T47D (cell line): ENCODE measurements at regions not wholly inside any gene's neighbourhood (a gene's known extent, or its start where the extent isn't known, plus 50 kb on each side); places are given as distances from the start of the nearest gene placed in this dataset.
"Not testable (repeated sequence)": the region's sequence is repeated elsewhere in the genome, so short reads cannot be mapped to it uniquely, and the experiment has no call there.

ENCODE experiments used
- DNase-seq, 2 experiments: peaks; one replicate each; pipeline versions ENCODE4 v3.0.0 to v3.0.0-alpha.2; 2011 to 2012; ENCODE audit warnings: low read depth in 1 of 2, low spot score in 1 of 2
- JUND ChIP-seq: IDR thresholded peaks from 2 replicates; pipeline ENCODE4 v1.6.1; 2012; ENCODE audit warnings: low read depth
- in situ Hi-C: cut with HindIII; loops from 2 replicates; pipeline ENCODE4 v1.10.0; 2016; ENCODE audit warnings: low sequenced_read_pairs, low pct_unique_long_range_greater_than_20kb

DNA sequence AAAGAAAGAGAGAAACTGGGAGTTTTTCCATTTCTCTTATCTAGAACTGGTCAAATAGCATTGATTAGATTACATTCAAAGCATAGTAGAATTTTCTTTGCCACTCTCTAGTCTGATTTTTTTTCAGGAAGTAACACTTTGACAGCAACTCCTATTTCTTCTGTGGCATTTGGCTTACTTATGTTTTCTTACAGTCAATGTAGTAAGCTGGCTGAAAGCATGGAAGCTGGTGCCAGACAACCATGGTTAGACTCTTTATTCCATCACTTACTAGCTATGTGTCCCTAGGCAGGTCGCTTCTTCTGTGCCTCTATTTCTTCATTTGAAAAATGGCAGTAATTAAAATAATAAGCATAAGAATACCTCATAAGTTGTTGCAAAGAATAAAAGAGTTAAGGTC is 54.2 kb upstream of the OPRM1 start:
- no peak for TF ChIP-seq JUND
- in situ Hi-C loops, result no loop called here
- no peak for DNase-seq

DNA sequence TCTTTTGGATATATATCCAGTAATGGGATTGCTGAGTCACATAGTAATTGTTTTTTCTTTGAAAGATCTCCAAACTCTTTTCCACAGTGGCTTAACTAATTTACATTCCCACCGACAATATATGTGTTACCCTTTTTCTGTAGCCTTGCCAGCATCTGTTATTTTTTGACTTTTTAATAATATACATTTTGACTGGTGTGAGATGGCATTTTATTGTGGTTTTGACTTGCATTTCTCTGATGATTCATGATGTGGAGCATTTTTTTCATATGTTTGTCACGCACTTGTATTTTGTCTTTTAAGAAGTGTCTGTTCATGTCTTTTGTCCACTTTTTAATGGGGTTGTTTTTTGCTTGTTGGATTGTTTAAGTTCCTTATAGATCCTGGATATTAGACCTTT is 58.9 kb upstream of the OPRM1 start:
- in situ Hi-C loops, result no loop called here

DNA sequence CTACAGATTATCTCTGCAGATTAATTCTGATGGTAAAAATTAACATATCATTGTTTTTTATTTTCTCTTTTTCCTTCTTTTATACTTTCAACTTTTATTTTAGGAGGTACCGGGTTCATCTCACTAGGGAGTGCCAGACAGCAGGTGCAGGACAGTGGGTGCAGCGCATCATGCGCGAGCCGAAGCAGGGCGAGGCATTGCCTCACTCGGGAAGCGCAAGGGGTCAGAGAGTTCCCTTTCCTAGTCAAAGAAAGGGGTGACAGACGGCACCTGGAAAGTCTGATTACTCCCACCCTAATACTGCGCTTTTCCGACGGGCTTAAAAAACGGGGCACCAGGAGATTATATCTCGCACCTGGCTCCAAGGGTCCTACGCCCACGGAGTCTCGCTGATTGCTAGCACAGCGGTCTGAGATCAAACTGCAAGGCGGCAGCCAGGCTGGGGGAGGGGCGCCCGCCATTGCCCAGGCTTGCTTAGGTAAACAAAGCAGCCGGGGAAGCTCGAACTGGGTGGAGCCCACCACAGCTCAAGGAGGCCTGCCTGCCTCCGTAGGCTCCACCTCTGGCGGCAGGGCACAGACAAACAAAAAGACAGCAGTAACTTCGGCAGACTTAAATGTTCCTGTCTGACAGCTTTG is 60.0 kb upstream of the OPRM1 start:
- in situ Hi-C loops, DNase-seq: not testable (repeated sequence)

More for the DNA sequence above, 58.9 kb upstream of the OPRM1 start:
- DNase-seq, result no peak
- no peak for TF ChIP-seq JUND

DNA sequence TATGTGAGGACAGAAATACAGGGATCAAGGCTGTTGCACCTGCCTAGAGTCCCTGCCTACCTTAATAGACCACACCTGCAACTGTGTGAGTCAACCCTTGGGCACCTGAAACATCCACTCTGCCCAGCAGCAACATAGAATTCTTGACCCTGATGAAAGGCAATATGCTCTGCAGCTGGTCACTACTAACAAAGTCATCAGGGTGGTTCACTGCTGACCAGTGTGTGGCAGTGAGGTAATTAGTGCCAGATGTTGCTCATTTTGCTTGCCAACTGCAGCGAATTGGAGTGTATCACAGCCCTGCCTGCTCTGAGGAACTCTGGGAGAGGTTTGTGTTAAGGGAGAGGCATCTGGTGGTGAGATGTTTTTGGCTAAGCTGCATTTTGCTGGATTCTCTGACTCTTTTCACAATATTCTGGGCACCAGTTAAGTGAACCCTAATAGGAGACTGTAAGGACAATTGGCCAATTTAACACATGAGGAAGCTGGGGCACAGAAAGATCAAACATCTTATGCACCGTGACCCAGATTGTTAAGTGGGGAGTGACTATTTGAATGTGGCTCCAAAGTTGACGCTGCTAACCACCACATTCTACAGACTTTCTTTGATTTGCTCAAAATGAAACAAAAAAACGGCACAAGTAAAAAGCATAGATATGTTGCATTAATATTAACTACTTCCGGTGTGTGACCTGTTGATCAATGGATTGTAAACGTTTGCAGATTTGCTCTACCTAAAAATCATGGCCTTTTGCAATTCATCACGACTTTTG is 61.9 kb upstream of the OPRM1 start:
- in situ Hi-C loops, result no loop called here
- TF ChIP-seq JUND, result no peak
- no peak for DNase-seq

DNA sequence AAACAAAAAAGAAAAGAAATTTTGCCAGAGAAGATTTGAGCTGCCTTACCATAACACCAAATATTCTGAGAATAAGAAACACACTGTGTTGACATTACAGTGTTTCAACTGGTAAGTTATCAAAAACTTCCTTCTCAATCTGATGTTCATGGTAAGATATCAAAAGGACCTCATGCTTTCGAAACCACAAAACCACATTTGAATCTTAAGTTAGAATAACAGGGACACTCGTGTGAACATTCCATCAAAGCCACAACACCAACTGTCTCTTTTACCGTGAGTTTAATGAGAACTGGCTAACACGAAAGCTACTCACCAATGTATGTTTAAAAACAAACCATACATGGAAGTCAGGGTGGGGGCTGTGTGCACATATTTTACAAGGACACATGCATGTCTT is 73.0 kb upstream of the OPRM1 start:
- in situ Hi-C loops, result no loop called here
- TF ChIP-seq JUND, result no peak
- DNase-seq, result no peak

DNA sequence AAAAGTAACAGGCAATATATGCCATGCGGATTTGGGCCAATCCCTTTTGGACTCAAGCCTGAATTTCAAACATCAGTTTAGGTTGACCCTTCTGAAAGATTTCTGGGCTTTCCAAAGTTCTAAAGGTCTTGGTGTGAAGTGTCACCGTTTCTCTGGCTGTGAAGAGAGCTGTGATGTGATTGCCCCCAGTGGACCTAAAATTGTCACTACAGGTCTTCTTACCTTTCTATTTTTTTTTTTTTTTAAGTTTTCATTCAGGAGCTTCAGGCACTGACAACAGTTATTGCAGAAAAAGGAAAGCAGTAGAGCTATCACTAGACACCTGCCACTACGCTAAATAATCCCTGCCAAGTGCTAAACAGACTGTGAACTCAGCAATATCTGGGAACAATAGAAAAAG is 75.7 kb upstream of the OPRM1 start:
- DNase-seq, result no peak
- in situ Hi-C loops, result no loop called here
- no peak for TF ChIP-seq JUND

DNA sequence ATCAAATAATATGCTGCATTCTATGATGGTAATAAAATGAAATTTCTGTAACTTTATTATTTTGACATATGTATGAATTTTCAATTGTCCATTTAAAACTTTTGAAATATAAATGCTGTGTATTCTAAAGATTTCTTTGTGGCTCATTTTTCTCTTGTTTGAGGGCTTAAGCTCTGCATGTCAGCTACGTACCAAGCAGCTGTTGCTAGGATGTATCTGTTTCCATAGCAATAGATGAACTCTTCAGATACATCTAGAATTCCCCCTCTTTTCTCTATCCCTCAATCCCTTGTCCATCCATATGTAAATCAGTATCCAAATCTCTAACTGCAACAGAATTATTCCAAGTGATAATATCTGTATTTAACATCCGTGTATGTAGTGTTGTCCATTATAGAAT is 76.5 kb upstream of the OPRM1 start:
- no peak for DNase-seq
- TF ChIP-seq JUND, result no peak
- in situ Hi-C loops, result no loop called here

DNA sequence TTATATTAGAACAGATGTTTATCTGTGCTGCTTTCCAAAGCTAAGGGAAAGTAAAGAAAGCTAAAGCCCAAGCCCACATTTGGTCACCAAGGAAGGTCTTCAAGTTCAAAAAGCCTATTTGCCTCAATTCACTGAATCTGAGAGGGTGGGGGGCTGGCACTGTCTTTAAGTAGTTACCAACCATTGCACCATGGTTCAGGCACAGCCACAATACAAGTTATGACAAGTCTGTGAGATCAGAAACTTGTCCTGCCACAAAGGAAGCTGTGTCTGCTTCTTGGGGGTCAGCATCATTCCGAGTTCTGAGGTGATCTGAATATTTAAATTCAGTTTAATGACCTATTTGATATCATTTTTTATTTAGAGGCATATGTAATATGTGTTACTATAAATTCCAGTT is 78.3 kb upstream of the OPRM1 start:
- in situ Hi-C loops, result no loop called here
- TF ChIP-seq JUND, result no peak
- DNase-seq, result no peak

DNA sequence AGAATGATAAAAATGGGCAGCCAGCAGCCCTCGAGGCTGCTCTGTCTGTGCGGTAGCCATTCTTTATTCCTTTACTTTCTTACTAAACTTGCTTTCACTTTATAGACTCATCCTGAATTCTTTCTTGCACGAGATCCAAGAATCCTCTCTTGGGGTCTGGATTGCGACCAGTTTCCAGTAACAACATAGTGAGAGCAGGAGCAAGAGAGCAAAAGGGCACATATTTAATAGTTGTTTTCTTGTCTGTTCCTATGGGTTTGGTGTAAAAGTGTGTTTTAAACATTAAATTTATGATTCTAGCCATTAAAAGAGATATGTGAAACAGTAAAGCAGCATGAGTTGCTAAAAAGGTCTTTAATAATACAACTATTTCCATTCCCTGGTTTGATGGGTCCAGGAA is 78.8 kb upstream of the OPRM1 start:
- TF ChIP-seq JUND, result no peak
- DNase-seq, result no peak
- in situ Hi-C loops, result no loop called here

DNA sequence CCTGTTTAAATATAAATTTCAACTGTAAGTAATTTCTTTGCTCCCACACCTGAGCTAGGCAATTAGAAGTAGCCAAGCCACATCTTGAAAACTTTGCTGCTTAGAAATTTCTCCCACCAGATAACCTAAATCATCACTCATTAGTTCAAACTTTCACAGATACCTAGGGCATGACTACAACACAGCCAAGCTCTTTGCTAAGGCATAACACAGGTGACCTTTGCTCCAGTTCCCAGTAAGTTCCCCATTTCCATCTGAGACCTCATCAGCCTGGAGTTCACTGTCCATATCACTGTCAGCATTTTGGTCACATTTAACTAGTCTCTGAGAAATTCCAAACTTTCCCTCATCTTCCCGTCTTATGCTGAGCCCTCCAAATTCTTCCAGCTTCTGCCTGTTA is 79.8 kb upstream of the OPRM1 start:
- no peak for TF ChIP-seq JUND
- in situ Hi-C loops, result no loop called here
- no peak for DNase-seq

DNA sequence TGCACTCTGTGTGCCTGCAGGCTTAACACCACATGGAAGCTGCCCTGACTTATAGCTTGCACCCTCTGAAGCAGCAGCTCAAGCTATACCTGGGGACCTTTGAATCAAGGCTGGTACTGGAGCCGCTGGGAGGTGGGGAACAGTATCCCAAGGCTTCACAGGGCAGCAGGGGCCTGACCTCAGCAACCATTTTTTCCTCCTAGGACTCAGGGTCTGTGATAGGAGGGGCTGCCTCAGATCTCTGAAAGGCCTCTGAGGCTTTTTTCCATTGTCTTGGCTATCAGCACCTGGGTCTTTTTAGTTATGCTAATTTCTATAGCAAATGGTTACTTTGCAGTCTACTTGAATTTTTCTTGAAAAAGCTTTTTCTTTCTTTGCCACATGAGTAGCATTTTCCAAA is 80.2 kb upstream of the OPRM1 start:
- in situ Hi-C loops, result no loop called here
- DNase-seq, result no peak
- no peak for TF ChIP-seq JUND

DNA sequence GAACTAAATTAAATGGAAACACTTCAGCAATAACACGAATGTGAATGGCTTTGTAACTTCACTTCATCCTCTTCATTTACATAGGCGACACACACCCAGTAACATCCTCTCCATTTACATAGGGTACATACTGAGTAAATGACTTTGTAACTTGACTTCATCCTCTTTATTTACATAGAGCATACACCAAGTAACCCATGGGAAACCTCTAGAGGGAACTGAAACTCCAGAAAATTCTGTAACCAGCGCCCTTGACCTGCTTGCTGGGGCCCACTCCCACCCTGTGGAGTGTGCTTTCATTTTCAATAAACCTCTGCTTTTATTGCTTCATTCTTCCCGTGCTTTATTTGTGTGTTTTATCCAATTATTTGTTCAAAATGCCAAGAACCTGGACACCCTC is 81.6 kb upstream of the OPRM1 start:
- in situ Hi-C loops, result no loop called here
- no peak for TF ChIP-seq JUND
- no peak for DNase-seq

DNA sequence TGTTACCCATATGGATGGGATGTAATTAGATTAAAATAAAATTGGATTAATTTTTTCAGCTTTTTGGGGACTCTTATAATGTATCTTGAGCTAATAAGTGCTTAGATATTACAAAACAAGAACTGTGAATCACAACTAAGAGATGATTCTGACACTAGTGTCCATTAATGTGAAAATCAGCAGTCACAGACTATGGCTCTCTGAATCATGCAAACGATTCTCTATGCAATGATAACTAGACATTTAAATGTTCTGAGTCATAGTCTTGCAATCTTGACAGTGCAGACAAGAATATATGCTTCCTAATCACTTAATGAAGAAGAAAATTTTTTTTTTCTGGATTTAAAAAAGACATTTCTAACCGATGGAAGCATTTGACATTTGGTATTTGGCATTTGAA is 82.2 kb upstream of the OPRM1 start:
- no peak for TF ChIP-seq JUND
- in situ Hi-C loops, result no loop called here
- no peak for DNase-seq

DNA sequence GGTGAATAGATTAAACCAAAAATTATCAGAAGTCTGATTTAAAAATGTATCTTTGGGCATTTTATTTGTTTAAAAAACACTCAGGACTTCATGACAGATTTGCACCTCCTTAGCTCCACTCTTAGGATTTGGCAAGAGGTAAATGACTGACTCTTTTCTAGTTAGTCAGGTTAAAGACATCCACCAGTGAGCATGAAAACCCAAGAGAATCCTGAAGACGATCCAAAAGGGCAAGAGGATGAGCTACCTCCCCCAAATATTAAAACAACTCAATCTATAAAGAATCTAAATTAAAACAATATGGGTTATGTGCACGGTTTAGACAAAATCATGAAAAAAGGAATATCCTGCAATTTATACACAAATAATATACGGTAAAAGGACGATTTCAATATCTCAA is 89.4 kb upstream of the OPRM1 start:
- DNase-seq, result no peak
- no peak for TF ChIP-seq JUND
- in situ Hi-C loops, result no loop called here
